ENCODE measurements at regions not wholly inside any gene's neighbourhood (a gene's known extent, or its start where the extent isn't known, plus 50 kb on each side); places are given as distances from the start of the nearest gene placed in this dataset.

GRCh38 chr5:8138884-8139283, 269.9 kb downstream of the MTRR start:
- DNase-seq, result no peak

- no peak for DNase-seq
Measured at GRCh38 chr5:8150791-8151190, 281.8 kb downstream of the MTRR start.

DNA sequence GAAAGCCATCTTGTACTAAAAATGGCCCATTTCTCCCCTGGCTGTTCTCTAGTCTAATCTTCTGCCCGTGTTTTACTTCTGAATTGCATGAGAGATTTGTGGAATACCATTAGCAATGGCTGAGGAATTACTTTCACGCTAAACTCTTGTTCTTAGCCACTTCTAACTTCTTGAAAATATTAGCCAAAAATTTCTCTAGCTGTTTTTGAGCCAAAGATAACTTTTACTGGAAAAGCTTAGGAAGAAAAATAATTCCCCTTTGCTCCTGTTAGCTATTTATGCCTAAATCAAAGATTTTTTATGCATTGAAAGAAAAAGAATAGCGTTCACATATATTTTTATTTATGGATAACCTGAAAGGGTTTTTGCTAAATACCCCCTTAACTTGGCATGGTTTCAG, 287.8 kb downstream of the MTRR start:
- DNase-seq, result no peak

DNA sequence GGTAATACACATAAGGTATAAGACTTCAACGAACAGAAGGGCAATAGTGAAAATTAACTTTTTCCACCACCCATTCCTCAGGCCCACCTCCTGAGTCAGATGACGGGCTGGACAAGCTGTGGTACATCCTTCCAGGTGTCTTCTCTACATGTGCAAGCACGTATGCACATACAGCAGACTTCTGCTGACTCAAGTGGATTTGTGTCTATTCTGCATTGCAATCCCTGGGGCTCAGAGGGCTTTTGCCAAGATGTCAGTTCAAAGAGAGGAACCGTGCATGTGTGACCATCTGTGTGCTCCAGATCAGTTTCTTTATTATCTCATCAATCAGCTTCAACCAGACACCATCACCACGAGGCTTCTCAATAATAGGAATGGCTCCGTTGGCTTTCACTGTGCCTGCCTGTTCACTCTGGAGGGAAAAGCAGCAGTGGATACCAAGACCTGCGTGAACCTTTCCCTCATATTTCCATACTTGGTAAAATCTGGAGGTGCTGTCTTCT, 288.4 kb downstream of the MTRR start:
- no peak for DNase-seq

- no peak for DNase-seq
Measured at GRCh38 chr5:8176101-8176693, 307.2 kb downstream of the MTRR start.

DNA sequence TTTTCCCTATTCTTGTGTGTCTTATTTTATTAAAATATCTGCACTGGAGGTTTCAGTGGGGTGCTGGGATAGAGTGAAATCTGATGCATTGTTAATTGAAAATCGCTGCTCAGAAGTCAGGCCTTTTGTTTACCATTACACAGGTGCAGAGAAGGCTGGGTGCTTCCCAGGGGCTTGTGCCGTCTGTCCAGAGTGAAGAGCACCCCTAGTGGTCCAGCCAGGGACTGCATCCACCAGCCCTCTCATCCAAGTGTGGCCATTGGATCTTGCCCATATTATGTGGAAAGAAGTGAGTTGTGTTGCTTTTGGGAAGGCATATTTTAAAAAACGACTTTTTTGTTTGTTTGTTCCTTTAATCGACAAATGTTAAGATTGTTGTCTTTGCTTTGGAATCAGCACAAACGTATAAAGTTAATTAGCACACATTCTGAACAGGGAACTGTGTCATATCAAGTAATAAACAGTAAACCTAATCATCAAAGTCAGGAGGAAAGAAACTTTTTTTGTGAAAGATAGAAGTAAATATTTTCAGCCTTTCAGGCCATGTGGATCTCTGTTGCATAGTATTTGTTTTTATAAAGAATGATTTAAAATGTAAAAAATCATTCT, 315.6 kb downstream of the MTRR start:
- no peak for DNase-seq

- peak; percentile 76 for DNase-seq
Measured at GRCh38 chr5:8185852-8186251, 316.9 kb downstream of the MTRR start.

DNA sequence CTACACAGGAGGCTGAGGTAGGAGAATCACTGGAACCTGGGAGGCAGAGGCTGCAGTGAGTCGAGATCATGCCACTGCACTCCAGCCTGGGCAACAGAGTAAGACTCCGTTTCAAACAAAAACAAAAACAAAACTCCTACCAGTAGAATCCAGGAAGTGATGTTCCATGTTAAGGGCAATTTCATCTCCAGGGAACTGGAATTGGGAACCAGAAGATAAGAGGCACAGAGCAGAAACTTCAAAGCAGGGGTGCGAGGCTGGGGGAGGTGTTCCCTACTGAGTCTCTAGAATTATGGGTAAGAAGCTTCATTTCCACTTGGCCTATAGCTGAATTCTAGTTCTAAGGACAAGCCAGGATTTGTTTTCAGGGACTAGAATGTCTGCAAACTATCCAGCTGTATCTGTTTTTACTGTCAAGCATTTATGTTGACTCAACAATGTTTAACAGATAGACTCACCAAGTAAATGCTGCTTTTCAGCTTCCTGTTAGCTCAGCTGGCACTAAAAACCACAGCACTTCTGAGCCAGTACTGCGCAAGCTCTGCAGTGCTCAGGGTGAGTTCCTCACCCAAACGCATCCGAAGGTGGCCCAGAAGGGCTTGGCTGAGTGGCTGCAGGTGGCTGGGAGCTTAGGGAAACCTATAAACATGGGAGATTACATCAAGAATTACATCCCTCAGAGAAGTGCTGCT, 320.1 kb downstream of the MTRR start:
- DNase-seq, result no peak

- DNase-seq, result no peak
Measured at GRCh38 chr5:8192840-8193239, 323.9 kb downstream of the MTRR start.

DNA sequence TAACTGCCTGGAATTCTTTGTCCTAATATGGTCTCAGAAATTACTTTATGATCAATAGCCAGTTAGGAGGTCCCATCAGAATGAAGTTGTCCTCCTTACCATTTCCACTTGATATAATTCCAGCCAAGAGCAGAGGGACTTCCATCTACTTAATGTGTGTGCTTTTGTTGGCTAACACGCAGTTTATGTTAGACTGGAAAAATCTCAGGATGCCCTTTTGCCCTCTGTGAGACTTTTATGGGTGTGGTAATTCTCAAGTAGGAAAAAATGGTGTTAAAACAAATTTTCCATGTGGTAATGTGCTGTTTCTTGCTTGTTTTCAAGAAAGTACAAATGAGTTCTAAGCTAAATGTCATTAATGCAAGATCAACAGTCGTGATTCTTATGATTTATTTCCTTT, 327.1 kb downstream of the MTRR start:
- DNase-seq, result peak; percentile 24

DNA sequence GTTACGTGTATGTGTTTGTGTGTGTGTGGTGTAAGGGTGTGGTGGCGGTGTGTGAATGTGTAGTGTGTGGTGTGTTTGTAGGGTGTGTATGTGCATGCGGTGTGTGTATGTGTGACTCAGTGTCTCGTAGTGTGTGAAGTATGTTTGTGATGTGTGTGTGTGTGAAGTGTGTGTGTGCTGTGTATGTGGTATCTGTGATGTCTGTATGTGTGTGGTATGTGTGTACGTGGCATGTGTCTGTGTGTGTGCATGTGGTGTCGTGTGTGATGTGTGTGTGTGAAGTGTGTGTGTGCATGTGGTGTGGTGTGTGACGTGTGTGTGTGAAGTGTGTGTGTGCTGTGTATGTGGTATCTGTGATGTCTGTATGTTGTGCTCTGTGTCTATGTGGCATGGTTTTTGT, 339.4 kb downstream of the MTRR start:
- no peak for DNase-seq

GRCh38 chr5:8209500-8209899, 340.6 kb downstream of the MTRR start:
- no peak for DNase-seq

GRCh38 chr5:8213701-8214240, 344.8 kb downstream of the MTRR start:
- no peak for DNase-seq

DNA sequence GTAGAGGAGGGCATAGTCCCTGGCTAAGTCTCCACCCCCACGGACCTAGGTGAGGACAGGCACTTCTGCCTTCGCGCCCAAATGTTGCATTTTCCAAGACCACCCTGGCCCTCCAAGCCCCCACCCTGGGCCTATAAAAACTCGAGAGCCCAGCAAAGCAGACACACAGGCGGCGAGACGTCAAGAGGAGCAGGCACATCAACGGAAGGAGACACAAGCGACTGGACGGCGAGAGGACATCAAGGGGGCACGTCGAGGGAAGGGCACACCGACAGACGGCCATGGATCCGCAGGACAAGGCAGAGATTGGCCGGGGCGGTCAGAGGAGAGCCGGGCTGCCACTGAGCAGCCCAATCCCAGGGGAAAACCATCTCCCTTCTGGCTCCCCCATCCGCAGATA, 348.0 kb downstream of the MTRR start:
- DNase-seq, result no peak

DNA sequence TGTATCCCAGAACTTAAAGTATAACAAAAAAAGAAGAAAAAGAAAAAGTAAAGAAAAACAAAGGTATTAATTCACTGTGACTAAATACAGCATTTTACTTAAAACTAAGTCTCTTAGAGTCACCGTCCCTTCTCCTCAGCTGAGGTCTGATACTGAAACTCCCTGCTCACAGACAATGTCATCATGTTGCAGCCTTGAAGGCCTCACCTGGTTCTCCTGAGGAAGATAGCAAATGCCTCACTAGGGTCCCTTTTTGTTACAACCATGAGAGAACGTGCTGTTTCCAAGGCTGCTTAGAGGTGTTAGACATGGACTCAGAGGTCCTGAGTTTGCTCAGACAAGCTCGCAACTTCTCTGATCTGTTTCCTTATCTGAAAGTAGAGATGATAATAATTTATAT, 357.2 kb downstream of the MTRR start:
- DNase-seq, result no peak

DNA sequence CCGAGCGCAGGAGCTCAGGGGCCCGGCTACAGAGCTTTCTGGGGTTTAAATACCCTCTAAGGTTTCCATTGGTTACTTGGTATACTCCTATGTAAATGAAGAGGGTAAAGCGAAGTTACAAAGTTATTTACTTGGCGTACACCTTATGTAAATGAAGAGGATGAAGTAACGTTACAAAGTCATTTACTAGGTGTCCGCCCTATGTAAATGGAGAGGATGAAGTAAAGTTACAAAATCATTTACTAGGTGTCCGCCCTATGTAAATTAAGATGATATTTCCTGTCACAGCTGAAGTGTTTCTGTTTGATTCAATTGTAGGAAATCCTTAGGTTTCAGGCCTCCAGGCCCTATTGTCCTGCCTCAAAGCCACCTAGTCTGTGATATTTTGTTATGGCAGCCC, 358.2 kb downstream of the MTRR start:
- DNase-seq, result no peak

GRCh38 chr5:8229551-8229950, 360.6 kb downstream of the MTRR start:
- no peak for DNase-seq

DNA sequence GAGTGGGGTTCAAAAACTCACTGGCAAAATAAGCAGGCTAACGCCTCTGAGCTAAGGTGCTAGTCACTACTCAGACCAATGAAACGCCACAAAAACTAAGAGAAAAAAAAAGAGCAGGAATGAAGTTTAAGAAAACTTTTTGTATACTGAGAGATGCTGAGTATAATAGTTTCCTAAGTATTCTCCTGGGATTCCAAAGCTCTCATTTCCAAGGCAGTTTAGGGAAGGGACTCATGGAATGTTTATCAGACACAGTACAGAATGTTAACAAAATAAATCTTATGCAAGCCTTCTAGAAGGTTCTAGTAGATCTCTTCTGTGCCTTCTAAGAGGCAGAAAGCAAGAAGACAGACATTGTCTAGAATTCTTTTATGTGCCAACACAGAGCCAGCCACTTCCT, 361.9 kb downstream of the MTRR start:
- no peak for DNase-seq

GRCh38 chr5:8233479-8233878, 364.5 kb downstream of the MTRR start:
- no peak for DNase-seq

DNA sequence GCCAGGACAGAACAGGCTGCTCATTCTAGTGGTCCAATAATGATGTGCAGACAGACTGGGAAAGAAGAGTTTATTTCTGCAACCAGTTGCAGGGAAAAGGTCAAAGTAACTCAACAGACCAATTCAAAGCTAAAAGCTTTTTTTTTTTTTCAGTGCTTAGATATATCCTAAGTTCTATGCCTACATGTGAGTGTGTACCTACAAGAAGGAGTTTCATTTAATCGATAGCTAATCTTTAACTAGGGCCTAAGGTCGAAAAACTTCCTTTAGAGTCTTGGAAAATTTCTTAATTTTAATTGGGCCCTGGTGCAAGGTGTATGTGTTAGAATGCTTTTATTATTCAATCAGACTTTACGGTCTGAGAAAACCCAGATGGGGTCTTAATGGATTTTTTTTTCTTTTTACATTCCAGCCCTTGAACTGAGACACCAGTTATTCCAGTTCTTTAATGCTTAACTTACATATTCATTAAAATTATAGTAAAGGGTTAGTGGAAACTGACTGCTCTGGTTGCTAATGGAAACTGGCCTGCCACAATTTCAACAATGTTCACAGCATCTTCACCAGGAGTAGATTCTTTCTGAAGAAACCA, 365.3 kb downstream of the MTRR start:
- DNase-seq, result no peak

- no peak for DNase-seq
Measured at GRCh38 chr5:8238080-8238479, 369.1 kb downstream of the MTRR start.

- DNase-seq, result peak; percentile 59
Measured at GRCh38 chr5:8239198-8239597, 370.2 kb downstream of the MTRR start.

DNA sequence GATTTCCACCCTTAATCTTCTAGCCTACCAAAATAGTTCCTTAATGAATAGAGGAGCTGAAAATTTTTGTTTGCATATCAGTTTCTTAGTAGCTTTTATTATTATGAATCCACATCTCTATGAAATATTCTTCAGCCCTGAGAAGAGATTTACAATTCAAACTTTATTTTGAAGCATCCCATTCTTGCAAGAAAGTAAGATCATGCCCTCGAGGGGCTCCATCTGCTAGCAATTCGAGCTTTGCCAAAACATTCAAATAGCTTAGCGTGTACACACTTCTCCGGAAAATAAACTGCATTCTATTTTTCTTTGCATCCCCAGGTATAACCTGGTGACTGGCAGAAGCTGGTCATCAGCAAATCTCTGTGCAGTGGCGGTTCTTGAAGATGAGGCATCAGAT, 370.7 kb downstream of the MTRR start:
- DNase-seq, result no peak
